H1 (cell line): ENCODE measurements at regions not wholly inside any gene's neighbourhood (a gene's known extent, or its start where the extent isn't known, plus 50 kb on each side); places are given as distances from the start of the nearest gene placed in this dataset.

Experiments used
- CTCF ChIA-PET: fragments of 300-600 bp; sonication (Branson Sonifier 250); formaldehyde crosslinking; loops from one replicate; lab custom pipeline; 2021; ENCODE audit not compliant: partially characterized antibody; lab: Charles Lee
- POLR2A ChIA-PET: fragments of 300-600 bp; sonication (Branson Sonifier 250); formaldehyde crosslinking; loops from one replicate; lab custom pipeline; 2021; ENCODE audit warnings: inconsistent platforms; ENCODE audit not compliant: partially characterized antibody; lab: Charles Lee
- DNase-seq, 2 experiments: peaks; one replicate each; pipeline versions ENCODE4 v3.0.0 to v3.0.0-alpha.2; 2010 to 2022; ENCODE audit warnings: low spot score in 2 of 2, low read depth in 1 of 2, mixed read lengths in 1 of 2
- FAIRE-seq: peaks from 2 replicates; lab custom pipeline; 2011; peaks lifted over from hg19 to GRCh38; lab: Jason Lieb, UNC
- H2AFZ ChIP-seq: 2 replicates; pipeline ENCODE4 v1.8.1; 2012; ENCODE audit warnings: low read length, inconsistent platforms
- H2AK5ac ChIP-seq: 2 replicates; pipeline ENCODE4 v1.6.1; 2013; ENCODE audit warnings: low read depth, low read length
- H2BK120ac ChIP-seq: replicated peaks from 2 replicates; pipeline ENCODE3; 2013; ENCODE audit warnings: low read depth, low read length, inconsistent platforms
- H2BK12ac ChIP-seq: 2 replicates; pipeline ENCODE4 v1.6.1; 2013; ENCODE audit warnings: low read depth, low read length
- H2BK15ac ChIP-seq: 2 replicates; pipeline ENCODE4 v1.6.1; 2013; ENCODE audit warnings: low read length
- H2BK20ac ChIP-seq: 2 replicates; pipeline ENCODE4 v1.6.1; 2013; ENCODE audit warnings: low read length
- H2BK5ac ChIP-seq: 2 replicates; pipeline ENCODE4 v1.6.1; 2013; ENCODE audit warnings: low read depth, low read length
- H3K14ac ChIP-seq: 2 replicates; pipeline ENCODE4 v1.6.1; 2013; ENCODE audit warnings: inconsistent platforms; ENCODE audit not compliant: insufficient read length
- H3K18ac ChIP-seq: 2 replicates; pipeline ENCODE4 v1.6.1; 2013; ENCODE audit warnings: low read length; ENCODE audit errors: extremely low read depth
- H3K23ac ChIP-seq: 2 replicates; pipeline ENCODE4 v1.6.1; 2013; ENCODE audit warnings: inconsistent platforms; ENCODE audit not compliant: insufficient read length
- H3K23me2 ChIP-seq: 2 replicates; pipeline ENCODE4 v1.6.1; 2013; ENCODE audit warnings: low read depth, low read length
- H3K27ac ChIP-seq: 2 replicates; pipeline ENCODE4 v1.6.1; 2011; ENCODE audit warnings: low read depth, low read length, inconsistent platforms
- H3K27me3 ChIP-seq, 4 experiments: replicated peaks in 1 of 4; 1 replicate in 1 of 4; 2 replicates in 3 of 4; pipeline versions ENCODE4 v1.6.1 to v1.8.1; 2011 to 2013; ENCODE audit warnings: low read length in 3 of 4, mild to moderate bottlenecking in 3 of 4, inconsistent platforms in 2 of 4, mixed read lengths in 2 of 4, moderate library complexity in 1 of 4; ENCODE audit not compliant: control insufficient read depth in 3 of 4, insufficient read depth in 3 of 4; ENCODE audit errors: extremely low read depth in 1 of 4
- H3K36me3 ChIP-seq, 4 experiments: 2 replicates each; pipeline versions ENCODE4 v1.6.1 to v1.8.1; 2011 to 2013; ENCODE audit warnings: mild to moderate bottlenecking in 4 of 4, low read length in 3 of 4, moderate library complexity in 2 of 4, control low read depth in 1 of 4, inconsistent platforms in 1 of 4; ENCODE audit not compliant: insufficient read depth in 4 of 4, control insufficient read depth in 2 of 4
- H3K4ac ChIP-seq: replicated peaks from 2 replicates; pipeline ENCODE3; 2013; ENCODE audit warnings: low read length, low read depth, mixed read lengths, inconsistent platforms; ENCODE audit not compliant: insufficient read length
- H3K4me1 ChIP-seq, 4 experiments: replicated peaks in 1 of 4; 1 replicate in 1 of 4; 2 replicates in 3 of 4; pipeline versions ENCODE4 v1.6.1 to v1.8.1; 2011 to 2013; ENCODE audit warnings: low read length in 3 of 4, inconsistent platforms in 2 of 4, mixed read lengths in 1 of 4; ENCODE audit not compliant: insufficient read depth in 4 of 4, control insufficient read depth in 3 of 4
- H3K4me2 ChIP-seq, 2 experiments: 2 replicates each; pipeline versions ENCODE4 v1.6.1 to v1.8.1; 2011 to 2013; ENCODE audit warnings: low read depth in 2 of 2, low read length in 2 of 2, control low read depth in 1 of 2, inconsistent platforms in 1 of 2, mild to moderate bottlenecking in 1 of 2; ENCODE audit not compliant: insufficient read depth in 1 of 2
- H3K4me3 ChIP-seq, 4 experiments: fragments of 200-600, 300-600 bp in 1 of 4; sonication (generic), shearing (Covaris generic), sonication (Bioruptor Twin) in 1 of 4; 2 replicates each; pipeline versions ENCODE4 v1.5.1 to v1.8.1; 2011 to 2016; ENCODE audit warnings: low read length in 4 of 4, low read depth in 3 of 4, control low read depth in 2 of 4, inconsistent platforms in 2 of 4, mild to moderate bottlenecking in 2 of 4, mixed read lengths in 1 of 4, moderate library complexity in 1 of 4; ENCODE audit not compliant: insufficient read depth in 2 of 4; ENCODE audit errors: extremely low read depth in 1 of 4
- H3K56ac ChIP-seq: replicated peaks from 2 replicates; pipeline ENCODE3; 2013; ENCODE audit warnings: low read depth, mild to moderate bottlenecking, mixed read lengths, low read length, inconsistent platforms; ENCODE audit not compliant: insufficient read length
- H3K79me1 ChIP-seq: 2 replicates; pipeline ENCODE4 v1.6.1; 2013; ENCODE audit warnings: low read depth, low read length, control low read depth
- H3K79me2 ChIP-seq, 2 experiments: 2 replicates each; pipeline versions ENCODE4 v1.6.1 to v1.8.1; 2012 to 2013; ENCODE audit warnings: low read length in 2 of 2, mild to moderate bottlenecking in 2 of 2, inconsistent platforms in 1 of 2; ENCODE audit not compliant: insufficient read depth in 2 of 2, control insufficient read depth in 1 of 2
- H3K9ac ChIP-seq, 4 experiments: replicated peaks in 1 of 4; 1 replicate in 1 of 4; 2 replicates in 3 of 4; pipeline versions ENCODE4 v1.6.1 to v1.8.1; 2011 to 2013; ENCODE audit warnings: low read depth in 3 of 4, low read length in 3 of 4, control low read depth in 2 of 4, mild to moderate bottlenecking in 2 of 4, moderate library complexity in 2 of 4, inconsistent platforms in 1 of 4; ENCODE audit errors: extremely low read depth in 1 of 4
- H3K9me3 ChIP-seq, 2 experiments: 2 replicates each; pipeline versions ENCODE4 v1.6.1 to v1.8.1; 2012 to 2013; ENCODE audit warnings: mild to moderate bottlenecking in 2 of 2, moderate library complexity in 2 of 2, control low read depth in 1 of 2, inconsistent platforms in 1 of 2, low read depth in 1 of 2, low read length in 1 of 2, mixed read lengths in 1 of 2; ENCODE audit not compliant: insufficient read depth in 2 of 2
- H4K20me1 ChIP-seq, 2 experiments: replicated peaks in 1 of 2; 2 replicates each; pipeline versions ENCODE3 to v1.8.1; 2011 to 2013; ENCODE audit warnings: inconsistent platforms in 2 of 2, low read length in 2 of 2, mild to moderate bottlenecking in 1 of 2; ENCODE audit not compliant: insufficient read depth in 2 of 2, control insufficient read depth in 1 of 2
- H4K5ac ChIP-seq: 2 replicates; pipeline ENCODE4 v1.6.1; 2013; ENCODE audit warnings: low read length, low read depth, mixed read lengths, inconsistent platforms; ENCODE audit not compliant: insufficient read length
- H4K8ac ChIP-seq: 2 replicates; pipeline ENCODE4 v1.8.0; 2013; ENCODE audit warnings: mild to moderate bottlenecking, moderate library complexity, low read length, inconsistent platforms; ENCODE audit not compliant: insufficient read depth; ENCODE audit errors: extremely low read depth
- H4K91ac ChIP-seq: replicated peaks from 2 replicates; pipeline ENCODE3; 2013; ENCODE audit warnings: low read length, mixed read lengths, inconsistent platforms; ENCODE audit not compliant: insufficient read length
- KDM1A ChIP-seq: fragments of 200-600, 300-600 bp; sonication (generic); IDR thresholded peaks from 2 replicates; pipeline ENCODE4 v1.7.1; 2016; ENCODE audit warnings: mild to moderate bottlenecking, low read length, borderline replicate concordance
- SP1 ChIP-seq: IDR thresholded peaks from 2 replicates; pipeline ENCODE4 v1.6.1; 2011; ENCODE audit warnings: low read depth, low read length
- WGBS, 2 experiments: shearing (Covaris generic) in 1 of 2; methylation state at CpG; one replicate each; pipeline versions ENCODE4 v1.1.6 to v1.1.7; 2013 to 2015; ENCODE audit warnings: low lambda C conversion rate in 2 of 2, mixed read lengths in 2 of 2, inconsistent platforms in 1 of 2, low coverage in 1 of 2, missing lambda C conversion rate in 1 of 2; ENCODE audit not compliant: insufficient replicate concordance in 2 of 2, insufficient coverage in 1 of 2, insufficient read length in 1 of 2; ENCODE audit errors: extremely low coverage in 1 of 2, missing lambda C conversion rate in 1 of 2; 5-methylcytosine and 5-hydroxymethylcytosine counted together

GRCh38 chr7:45384499-45384898 lies 189.7 kb upstream of the ADCY1 start:
- Histone ChIP-seq H3K4ac (no peak overlapping the region), H4K8ac (no peak overlapping the region), H2AK5ac (no peak overlapping the region), H4K91ac (no peak overlapping the region), H3K23ac (no peak overlapping the region), H2BK5ac (no peak overlapping the region), H3K4me2 (no peak overlapping the region), H3K9me3 (peaks cover 8 to 10% of the 10 kb centered on the region in 2 experiments; a peak in 3 of 4 replicates), H3K36me3 (no peaks in the 10 kb centered on the region), H3K18ac (no peak overlapping the region), H3K23me2 (no peaks in the 10 kb centered on the region), H3K27ac (no peak overlapping the region), H3K4me3 (no peak overlapping the region), H2AFZ (no peak overlapping the region), H3K56ac (no peak overlapping the region), H3K4me1 (no peaks in the 10 kb centered on the region), H3K79me1 (no peaks in the 10 kb centered on the region), H3K27me3 (no peaks in the 10 kb centered on the region), H3K14ac (no peak overlapping the region), H2BK120ac (no peak overlapping the region), H2BK20ac (no peak overlapping the region), H2BK15ac (no peak overlapping the region), H4K5ac (no peak overlapping the region), H3K79me2 (no peaks in the 10 kb centered on the region), H3K9ac (no peak overlapping the region), H4K20me1 (no peaks in the 10 kb centered on the region), H2BK12ac (no peak overlapping the region)
- CTCF ChIA-PET, result interaction anchor here (0.9 kb wide), 1 partner anchor 274 kb away, joined by 3 read pairs; no protein-coding TSS in a partner anchor
- FAIRE-seq, result no peak
- POLR2A ChIA-PET, result no interaction called here
- DNase-seq, result no peak
- 82% methylated on average over 4 of the region's 4 CpGs; no CpG with 5 or more reads in 1 of the 2 experiments for WGBS, 2 experiments
- TF ChIP-seq KDM1A, result no peak
- TF ChIP-seq SP1, result no peak
